ENCODE measurements at regions not wholly inside any gene's neighbourhood (a gene's known extent, or its start where the extent isn't known, plus 50 kb on each side); places are given as distances from the start of the nearest gene placed in this dataset.
"Not testable (repeated sequence)": the region's sequence is repeated elsewhere in the genome, so short reads cannot be mapped to it uniquely, and the experiment has no call there.

GRCh38 chrX:28223991-28224390, 242.7 kb upstream of the DCAF8L1 start:
- DNase-seq (ENCODE audit: missing footprints) (no peak), ATAC-seq (no peak)
- intact Hi-C loops (cut with DNase I) = no loop called here

- no peak for DNase-seq (ENCODE audit: missing footprints)
- intact Hi-C loops (cut with DNase I) = no loop called here
- ATAC-seq = no peak
Observed at GRCh38 chrX:28223469-28223868, 242.2 kb upstream of the DCAF8L1 start.

- no peak for DNase-seq (ENCODE audit: missing footprints)
- ATAC-seq = no peak
Observed at GRCh38 chrX:28205905-28206304, 224.7 kb upstream of the DCAF8L1 start.

GRCh38 chrX:28205126-28205525, 223.9 kb upstream of the DCAF8L1 start:
- no peak for ATAC-seq
- intact Hi-C loops (cut with DNase I) = no loop called here
- DNase-seq (ENCODE audit: missing footprints) = no peak

More at GRCh38 chrX:28205905-28206304, 224.7 kb upstream of the DCAF8L1 start:
- intact Hi-C loops (cut with DNase I) = no loop called here

- DNase-seq (ENCODE audit: missing footprints) (no peak), ATAC-seq (no peak)
- intact Hi-C loops (cut with DNase I) = no loop called here
Observed at GRCh38 chrX:28189011-28189410, 207.8 kb upstream of the DCAF8L1 start.

GRCh38 chrX:28188526-28188925, 207.3 kb upstream of the DCAF8L1 start:
- ATAC-seq = no peak
- intact Hi-C loops (cut with DNase I) = no loop called here

GRCh38 chrX:28180096-28180495, 198.8 kb upstream of the DCAF8L1 start:
- no peak for ATAC-seq
- intact Hi-C loops (cut with DNase I) = no loop called here

More at GRCh38 chrX:28188526-28188925, 207.3 kb upstream of the DCAF8L1 start:
- DNase-seq (ENCODE audit: missing footprints) = no peak

GRCh38 chrX:28178206-28178605, 197.0 kb upstream of the DCAF8L1 start:
- ATAC-seq (no peak), DNase-seq (ENCODE audit: missing footprints) (no peak)
- intact Hi-C loops (cut with DNase I) = no loop called here

More at GRCh38 chrX:28180096-28180495, 198.8 kb upstream of the DCAF8L1 start:
- DNase-seq (ENCODE audit: missing footprints) = no peak

- no peak for ATAC-seq
Observed at GRCh38 chrX:28177202-28177601, 196.0 kb upstream of the DCAF8L1 start.

GRCh38 chrX:28170713-28171112, 189.5 kb upstream of the DCAF8L1 start:
- intact Hi-C loops (cut with DNase I) = no loop called here
- no peak for DNase-seq (ENCODE audit: missing footprints)
- no peak for ATAC-seq

More at GRCh38 chrX:28177202-28177601, 196.0 kb upstream of the DCAF8L1 start:
- DNase-seq (ENCODE audit: missing footprints) = no peak
- intact Hi-C loops (cut with DNase I) = no loop called here

GRCh38 chrX:28158019-28158777, 176.9 kb upstream of the DCAF8L1 start:
- DNase-seq (ENCODE audit: missing footprints) = no peak
- intact Hi-C loops (cut with DNase I) = no loop called here
- no peak for ATAC-seq

GRCh38 chrX:28152263-28152662, 171.0 kb upstream of the DCAF8L1 start:
- DNase-seq (ENCODE audit: missing footprints); intact Hi-C loops (cut with DNase I); ATAC-seq: not testable (repeated sequence)

- no peak for ATAC-seq
- DNase-seq (ENCODE audit: missing footprints) = no peak
- intact Hi-C loops (cut with DNase I) = no loop called here
Observed at GRCh38 chrX:28135378-28136047, 154.3 kb upstream of the DCAF8L1 start.

- intact Hi-C loops (cut with DNase I) = no loop called here
- ATAC-seq (no peak), DNase-seq (ENCODE audit: missing footprints) (no peak)
Observed at GRCh38 chrX:28133763-28134162, 152.5 kb upstream of the DCAF8L1 start.

- ATAC-seq (no peak), DNase-seq (ENCODE audit: missing footprints) (no peak)
- intact Hi-C loops (cut with DNase I) = no loop called here
Observed at GRCh38 chrX:28127662-28128061, 146.4 kb upstream of the DCAF8L1 start.

- ATAC-seq (no peak), DNase-seq (ENCODE audit: missing footprints) (no peak)
- intact Hi-C loops (cut with DNase I) = no loop called here
Observed at GRCh38 chrX:28126886-28127285, 145.6 kb upstream of the DCAF8L1 start.

- no peak for ATAC-seq
- intact Hi-C loops (cut with DNase I) = no loop called here
- DNase-seq (ENCODE audit: missing footprints) = no peak
Observed at GRCh38 chrX:28124416-28124815, 143.2 kb upstream of the DCAF8L1 start.

- DNase-seq (ENCODE audit: missing footprints); intact Hi-C loops (cut with DNase I); ATAC-seq: not testable (repeated sequence)
Observed at GRCh38 chrX:28120580-28121245, 139.5 kb upstream of the DCAF8L1 start.

GRCh38 chrX:28120072-28120471, 138.8 kb upstream of the DCAF8L1 start:
- DNase-seq (ENCODE audit: missing footprints) = no peak
- no peak for ATAC-seq
- intact Hi-C loops (cut with DNase I) = no loop called here
